ENCODE measurements at regions not wholly inside any gene's neighbourhood (a gene's known extent, or its start where the extent isn't known, plus 50 kb on each side); places are given as distances from the start of the nearest gene placed in this dataset.

DNA sequence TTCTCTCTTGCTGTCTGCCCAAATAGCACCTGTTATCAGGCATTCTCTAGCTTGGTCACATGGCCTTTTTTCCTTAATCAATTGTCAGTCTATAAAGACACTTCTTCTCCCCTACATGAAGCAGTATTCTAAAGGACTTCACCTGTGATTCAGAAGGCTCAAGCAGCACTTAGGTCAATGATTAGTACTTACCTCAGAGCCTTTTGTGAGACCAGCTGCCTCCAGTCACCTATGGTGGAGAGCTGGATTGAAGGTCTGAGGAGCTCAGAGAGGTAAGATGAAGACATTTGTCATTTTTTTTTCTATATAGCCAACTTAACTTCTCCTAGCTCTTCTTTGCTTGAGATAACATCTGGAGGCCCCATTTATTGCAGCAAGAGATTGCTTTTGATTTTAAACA is 278.3 kb upstream of the PCSK5 start:
- ATAC-seq, result no peak
- H3K79me2 ChIP-seq (replicated peaks; ENCODE audit: insufficient read depth), result no peaks in the 10 kb centered on the region
- no peaks in the 10 kb centered on the region for H3K36me3 Mint-ChIP-seq (ENCODE audit: low read depth)
- H3K9me2 ChIP-seq (ENCODE audit: insufficient read depth), result peaks cover 9% of the 10 kb centered on the region; the same call in 1 of the 2 replicates
- H3K4me1 Mint-ChIP-seq, result peaks cover 10% of the 10 kb centered on the region
- H3F3A ChIP-seq (replicated peaks; ENCODE audit: low read depth), result no peaks in the 10 kb centered on the region
- no peak overlapping the region for H3K4me2 ChIP-seq
- no peak overlapping the region for H3K27ac Mint-ChIP-seq
- no peak overlapping the region for H3K4me3 ChIP-seq
- H4K20me1 ChIP-seq (replicated peaks; ENCODE audit: insufficient read depth), result no peaks in the 10 kb centered on the region
- no peak overlapping the region for H3K27ac ChIP-seq (ENCODE audit: low read depth)
- H3K4me1 ChIP-seq (ENCODE audit: insufficient read depth), result no peaks in the 10 kb centered on the region
- no peak for DNase-seq (ENCODE audit: low spot score)
- no peak overlapping the region for H2AFZ ChIP-seq
- no peaks in the 10 kb centered on the region for H3K36me3 ChIP-seq (ENCODE audit: insufficient read depth)
- no peaks in the 10 kb centered on the region for H3K27me3 ChIP-seq (ENCODE audit: insufficient read depth)
- H3K4me3 Mint-ChIP-seq, result no peak overlapping the region
- no peaks in the 10 kb centered on the region; the same call in 2 of the 3 replicates for H3K9me3 Mint-ChIP-seq
- H3K27me3 Mint-ChIP-seq (ENCODE audit: insufficient read depth, low read depth, poor library complexity), result no peaks in the 10 kb centered on the region
- TF ChIP-seq, protein P1, sequence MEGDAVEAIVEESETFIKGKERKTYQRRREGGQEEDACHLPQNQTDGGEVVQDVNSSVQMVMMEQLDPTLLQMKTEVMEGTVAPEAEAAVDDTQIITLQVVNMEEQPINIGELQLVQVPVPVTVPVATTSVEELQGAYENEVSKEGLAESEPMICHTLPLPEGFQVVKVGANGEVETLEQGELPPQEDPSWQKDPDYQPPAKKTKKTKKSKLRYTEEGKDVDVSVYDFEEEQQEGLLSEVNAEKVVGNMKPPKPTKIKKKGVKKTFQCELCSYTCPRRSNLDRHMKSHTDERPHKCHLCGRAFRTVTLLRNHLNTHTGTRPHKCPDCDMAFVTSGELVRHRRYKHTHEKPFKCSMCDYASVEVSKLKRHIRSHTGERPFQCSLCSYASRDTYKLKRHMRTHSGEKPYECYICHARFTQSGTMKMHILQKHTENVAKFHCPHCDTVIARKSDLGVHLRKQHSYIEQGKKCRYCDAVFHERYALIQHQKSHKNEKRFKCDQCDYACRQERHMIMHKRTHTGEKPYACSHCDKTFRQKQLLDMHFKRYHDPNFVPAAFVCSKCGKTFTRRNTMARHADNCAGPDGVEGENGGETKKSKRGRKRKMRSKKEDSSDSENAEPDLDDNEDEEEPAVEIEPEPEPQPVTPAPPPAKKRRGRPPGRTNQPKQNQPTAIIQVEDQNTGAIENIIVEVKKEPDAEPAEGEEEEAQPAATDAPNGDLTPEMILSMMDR (conservative IDR thresholded peaks at IDR 0.05; ENCODE audit: low read depth in 2 of 2), result no peak

DNA sequence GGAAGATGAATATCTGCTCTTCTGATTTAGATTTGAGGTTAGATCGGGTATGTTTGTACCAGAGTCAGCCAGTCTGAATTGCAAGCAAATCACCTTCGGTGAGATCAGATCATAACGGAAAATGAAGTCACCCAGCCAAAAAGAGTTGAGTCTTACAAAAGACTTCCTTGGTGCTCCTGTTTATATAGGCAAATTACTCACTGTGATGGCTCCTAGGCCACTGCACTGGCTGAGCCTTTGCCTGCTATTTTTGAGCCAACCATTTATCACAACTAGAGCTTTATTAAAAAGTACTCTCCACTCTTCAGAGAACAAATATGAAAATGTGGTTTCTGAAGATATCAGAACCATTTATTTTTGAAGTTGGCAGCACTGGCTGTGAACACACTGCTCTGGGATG is 277.7 kb upstream of the PCSK5 start:
- H3K4me3 ChIP-seq, result no peak overlapping the region
- Mint-ChIP-seq H3K4me3 (no peak overlapping the region), H3K27ac (no peak overlapping the region; the same call in 1 of the 2 replicates), H3K4me1 (peaks cover 10% of the 10 kb centered on the region), H3K27me3 (ENCODE audit: insufficient read depth, low read depth, poor library complexity) (no peaks in the 10 kb centered on the region), H3K9me3 (no peaks in the 10 kb centered on the region; the same call in 2 of the 3 replicates), H3K36me3 (ENCODE audit: low read depth) (no peaks in the 10 kb centered on the region)
- DNase-seq (ENCODE audit: low spot score), result no peak
- H3F3A ChIP-seq (replicated peaks; ENCODE audit: low read depth), result no peaks in the 10 kb centered on the region
- H3K4me2 ChIP-seq, result no peak overlapping the region
- no peak for TF ChIP-seq EZH2phosphoT487 (IDR thresholded peaks at IDR 0.05; ENCODE audit: unreplicated experiment)
- no peak for TF ChIP-seq JUNB (IDR thresholded peaks at IDR 0.05; ENCODE audit: unreplicated experiment)
- no peak for TF ChIP-seq POLR2AphosphoS5 (IDR thresholded peaks at IDR 0.05; ENCODE audit: low read depth)
- TF ChIP-seq, protein P1 (conservative IDR thresholded peaks at IDR 0.05; ENCODE audit: low read depth in 2 of 2), result no peak
- TF ChIP-seq, protein P2, sequence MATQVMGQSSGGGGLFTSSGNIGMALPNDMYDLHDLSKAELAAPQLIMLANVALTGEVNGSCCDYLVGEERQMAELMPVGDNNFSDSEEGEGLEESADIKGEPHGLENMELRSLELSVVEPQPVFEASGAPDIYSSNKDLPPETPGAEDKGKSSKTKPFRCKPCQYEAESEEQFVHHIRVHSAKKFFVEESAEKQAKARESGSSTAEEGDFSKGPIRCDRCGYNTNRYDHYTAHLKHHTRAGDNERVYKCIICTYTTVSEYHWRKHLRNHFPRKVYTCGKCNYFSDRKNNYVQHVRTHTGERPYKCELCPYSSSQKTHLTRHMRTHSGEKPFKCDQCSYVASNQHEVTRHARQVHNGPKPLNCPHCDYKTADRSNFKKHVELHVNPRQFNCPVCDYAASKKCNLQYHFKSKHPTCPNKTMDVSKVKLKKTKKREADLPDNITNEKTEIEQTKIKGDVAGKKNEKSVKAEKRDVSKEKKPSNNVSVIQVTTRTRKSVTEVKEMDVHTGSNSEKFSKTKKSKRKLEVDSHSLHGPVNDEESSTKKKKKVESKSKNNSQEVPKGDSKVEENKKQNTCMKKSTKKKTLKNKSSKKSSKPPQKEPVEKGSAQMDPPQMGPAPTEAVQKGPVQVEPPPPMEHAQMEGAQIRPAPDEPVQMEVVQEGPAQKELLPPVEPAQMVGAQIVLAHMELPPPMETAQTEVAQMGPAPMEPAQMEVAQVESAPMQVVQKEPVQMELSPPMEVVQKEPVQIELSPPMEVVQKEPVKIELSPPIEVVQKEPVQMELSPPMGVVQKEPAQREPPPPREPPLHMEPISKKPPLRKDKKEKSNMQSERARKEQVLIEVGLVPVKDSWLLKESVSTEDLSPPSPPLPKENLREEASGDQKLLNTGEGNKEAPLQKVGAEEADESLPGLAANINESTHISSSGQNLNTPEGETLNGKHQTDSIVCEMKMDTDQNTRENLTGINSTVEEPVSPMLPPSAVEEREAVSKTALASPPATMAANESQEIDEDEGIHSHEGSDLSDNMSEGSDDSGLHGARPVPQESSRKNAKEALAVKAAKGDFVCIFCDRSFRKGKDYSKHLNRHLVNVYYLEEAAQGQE (IDR thresholded peaks at IDR 0.05; ENCODE audit: unreplicated experiment), result no peak
- no peak for TF ChIP-seq STAT1 (IDR thresholded peaks at IDR 0.05; ENCODE audit: unreplicated experiment)
- TF ChIP-seq ZNF114 (CRISPR knock-in tag; IDR thresholded peaks at IDR 0.05), result no peak
- no peaks in the 10 kb centered on the region for H3K4me1 ChIP-seq (ENCODE audit: insufficient read depth)
- H3K27ac ChIP-seq (ENCODE audit: low read depth), result no peak overlapping the region
- ATAC-seq, result no peak
- no peaks in the 10 kb centered on the region for H4K20me1 ChIP-seq (replicated peaks; ENCODE audit: insufficient read depth)
- H3K79me2 ChIP-seq (replicated peaks; ENCODE audit: insufficient read depth), result no peaks in the 10 kb centered on the region
- H3K9me2 ChIP-seq (ENCODE audit: insufficient read depth), result peaks cover 9% of the 10 kb centered on the region; the same call in 1 of the 2 replicates
- 0 out of 2 replicates have a peak overlapping the region, but pooled peaks have one; percentile 8 for H2AFZ ChIP-seq
- no peaks in the 10 kb centered on the region for H3K27me3 ChIP-seq (ENCODE audit: insufficient read depth)
- H3K36me3 ChIP-seq (ENCODE audit: insufficient read depth), result no peaks in the 10 kb centered on the region
